Endothelial cell of umbilical vein (primary cell): ENCODE measurements at regions not wholly inside any gene's neighbourhood (a gene's known extent, or its start where the extent isn't known, plus 50 kb on each side); places are given as distances from the start of the nearest gene placed in this dataset.

Experiments
- BruUV-seq: library from RNA; stranded (reverse); fragments of 400-500 nt; replicated peaks from 2 replicates; lab custom pipeline; 2021; lab: Mats Ljungman, UMichigan
- CTCF ChIA-PET: fragments of 300-600, 350-600 bp; sonication (Branson Sonifier 250); formaldehyde crosslinking; loops from one replicate; lab custom pipeline; 2021; ENCODE audit warnings: antibody characterized with exemption, inconsistent platforms; lab: Charles Lee
- POLR2A ChIA-PET: fragments of 300-600, 350-600 bp; sonication (Branson Sonifier 250); formaldehyde crosslinking; loops from one replicate; lab custom pipeline; 2021; ENCODE audit warnings: antibody characterized with exemption, inconsistent platforms; lab: Charles Lee
- DNase-seq: peaks from one replicate; pipeline ENCODE4 v3.0.0-alpha.2; 2011; ENCODE audit warnings: low read depth, low spot score
- FAIRE-seq: peaks from 2 replicates; lab custom pipeline; 2011; peaks lifted over from hg19 to GRCh38; lab: Jason Lieb, UNC
- H2AFZ ChIP-seq: 2 replicates; pipeline ENCODE4 v1.6.0; 2012; ENCODE audit warnings: low read depth, low read length, control low read depth, inconsistent platforms
- H3K27ac ChIP-seq: 2 replicates; pipeline ENCODE4 v1.5.1; 2011; ENCODE audit warnings: low read depth, mild to moderate bottlenecking, control low read depth, low read length, moderate library complexity; ENCODE audit not compliant: insufficient read depth
- H3K27me3 ChIP-seq, 2 experiments: 2 replicates each; pipeline versions ENCODE4 v1.6.0 to v1.6.1; 2011; ENCODE audit warnings: low read length in 2 of 2, mixed read lengths in 1 of 2; ENCODE audit not compliant: control insufficient read depth in 2 of 2, insufficient read depth in 2 of 2
- H3K36me3 ChIP-seq, 2 experiments: 2 replicates in 1 of 2; 3 replicates in 1 of 2; pipeline ENCODE4 v1.5.1; 2011; ENCODE audit warnings: low read length in 2 of 2, mild to moderate bottlenecking in 1 of 2, moderate library complexity in 1 of 2; ENCODE audit not compliant: control insufficient read depth in 2 of 2, insufficient read depth in 2 of 2; ENCODE audit errors: extremely low read depth in 1 of 2
- H3K4me1 ChIP-seq: 3 replicates; pipeline ENCODE4 v1.5.1; 2011; ENCODE audit warnings: mild to moderate bottlenecking, low read length; ENCODE audit not compliant: control insufficient read depth, insufficient read depth; ENCODE audit errors: extremely low read depth
- H3K4me2 ChIP-seq: 2 replicates; pipeline ENCODE4 v1.6.1; 2011; ENCODE audit warnings: low read length, control low read depth, mixed read lengths; ENCODE audit not compliant: insufficient read depth
- H3K4me3 ChIP-seq, 3 experiments: fragments of 200-600 bp in 1 of 3; sonication (generic), shearing (Covaris generic) in 1 of 3; replicated peaks in 1 of 3; 2 replicates each; pipeline ENCODE4 v1.5.1; 2011 to 2016; ENCODE audit warnings: control low read depth in 3 of 3, low read length in 3 of 3, mild to moderate bottlenecking in 2 of 3, inconsistent platforms in 1 of 3, low read depth in 1 of 3, moderate library complexity in 1 of 3; ENCODE audit not compliant: insufficient read depth in 1 of 3
- H3K79me2 ChIP-seq: 2 replicates; pipeline ENCODE4 v1.6.0; 2012; ENCODE audit warnings: low read length, inconsistent platforms; ENCODE audit not compliant: control insufficient read depth, insufficient read depth
- H3K9ac ChIP-seq: replicated peaks from 2 replicates; pipeline ENCODE3; 2011; ENCODE audit warnings: low read length, control low read depth; ENCODE audit not compliant: insufficient read depth; ENCODE audit errors: extremely low read depth
- H3K9me1 ChIP-seq: replicated peaks from 3 replicates; pipeline ENCODE4 v1.6.0; 2011; ENCODE audit warnings: mild to moderate bottlenecking, low read length; ENCODE audit not compliant: control insufficient read depth, insufficient read depth; ENCODE audit errors: extremely low read depth
- H3K9me3 ChIP-seq: replicated peaks from 2 replicates; pipeline ENCODE4 v1.5.1; 2012; ENCODE audit warnings: low read length, inconsistent platforms; ENCODE audit not compliant: control insufficient read depth, insufficient read depth
- H4K20me1 ChIP-seq: replicated peaks from 2 replicates; pipeline ENCODE3; 2011; ENCODE audit warnings: mild to moderate bottlenecking, low read length; ENCODE audit not compliant: control insufficient read depth, insufficient read depth; ENCODE audit errors: extremely low read depth
- CTCF ChIP-seq, 2 donors: IDR thresholded peaks; 1 replicate in 1 of 2; 2 replicates in 1 of 2; pipeline ENCODE4 v1.5.1; 2011; ENCODE audit warnings: low read length in 2 of 2, mild to moderate bottlenecking in 2 of 2, moderate library complexity in 2 of 2, control low read depth in 1 of 2, inconsistent platforms in 1 of 2, low read depth in 1 of 2; ENCODE audit not compliant: insufficient read depth in 1 of 2; ENCODE audit errors: extremely low read depth in 1 of 2
- EZH2 ChIP-seq: IDR thresholded peaks from 2 replicates; pipeline ENCODE4 v1.6.1; 2012; ENCODE audit warnings: borderline replicate concordance, low read depth, mild to moderate bottlenecking, moderate library complexity, low read length, inconsistent platforms; ENCODE audit not compliant: severe bottlenecking
- FOS ChIP-seq: IDR thresholded peaks from 2 replicates; pipeline ENCODE4 v1.6.1; 2011; ENCODE audit warnings: mild to moderate bottlenecking, low read length, moderate library complexity, borderline replicate concordance; ENCODE audit not compliant: insufficient read depth
- GATA2 ChIP-seq: IDR thresholded peaks from 2 replicates; pipeline ENCODE4 v1.7.0; 2011; ENCODE audit warnings: low read depth, mild to moderate bottlenecking, moderate library complexity, mixed read lengths, low read length; ENCODE audit not compliant: insufficient read length, insufficient read depth
- JUN ChIP-seq: IDR thresholded peaks from 2 replicates; pipeline ENCODE4 v1.6.1; 2011; ENCODE audit warnings: borderline replicate concordance, low read depth; ENCODE audit not compliant: insufficient read length, insufficient read depth
- MAX ChIP-seq: IDR thresholded peaks from 2 replicates; pipeline ENCODE4 v1.6.1; 2011; ENCODE audit not compliant: insufficient read depth, insufficient read length
- MYC ChIP-seq: IDR thresholded peaks from one replicate; pipeline ENCODE4 v1.6.1; 2011; ENCODE audit warnings: mild to moderate bottlenecking, low read depth, low read length
- POLR2A ChIP-seq: IDR thresholded peaks from 2 replicates; pipeline ENCODE4 v1.6.1; 2012; ENCODE audit warnings: low read depth, mild to moderate bottlenecking, control low read depth, low read length
- POLR2AphosphoS5 ChIP-seq: IDR thresholded peaks from 2 replicates; pipeline ENCODE4 v1.6.1; 2012; ENCODE audit warnings: low read depth, mild to moderate bottlenecking, control low read depth, low read length, moderate library complexity; ENCODE audit not compliant: insufficient read depth
- dilution Hi-C: fragments of 300-500 bp; cut with MboI; formaldehyde crosslinking; loops from one replicate; pipeline ENCODE4 v1.15.0; 2019; ENCODE audit warnings: low sequenced_read_pairs; ENCODE audit not compliant: extremely low pct_ligation_motif_present
- intact Hi-C: fragments of 100-400 bp; cut with micrococcal nuclease; formaldehyde crosslinking; loops from one replicate; pipeline ENCODE4 v1.10.0; 2022

- TF ChIP-seq POLR2A (no peak), MYC (no peak), MAX (no peak), EZH2 (no peak), POLR2AphosphoS5 (no peak), FOS (no peak), CTCF (IDR thresholded peaks at IDR 0.05; ENCODE audit: extremely low read depth in 1 of 2, insufficient read depth in 1 of 2, low read depth in 1 of 2, low read length in 2 of 2) (no peak), JUN (no peak), GATA2 (no peak)
- Histone ChIP-seq H3K4me1 (no peaks in the 10 kb centered on the region), H3K27ac (no peak overlapping the region), H2AFZ (no peak overlapping the region), H3K4me3 (no peak overlapping the region), H3K9ac (no peak overlapping the region), H3K36me3 (no peaks in the 10 kb centered on the region), H3K9me3 (no peaks in the 10 kb centered on the region), H3K4me2 (no peak overlapping the region), H3K79me2 (no peaks in the 10 kb centered on the region), H3K9me1 (no peaks in the 10 kb centered on the region), H3K27me3 (no peaks in the 10 kb centered on the region), H4K20me1 (no peaks in the 10 kb centered on the region)
- no peak for DNase-seq
- ChIA-PET POLR2A (no interaction called here), CTCF (interaction anchor here (0.8 kb wide), 1 partner anchor 15 kb away, joined by 3 read pairs; no protein-coding TSS in a partner anchor)
- dilution Hi-C loops (no loop called here), intact Hi-C loops (no loop called here)
- no TSS peak for BruUV-seq
- FAIRE-seq = no peak
Observed at GRCh38 chr7:33831389-33832141, 73.8 kb upstream of the BMPER start.
